Stimulated activated naive B cell treated with anti-CD40 and anti-IgM and Interleukin-4, amounts not matched to agents 10 μg/mL and 1 μg/mL and 100 μg/mL, for 72 hours (primary cell): ENCODE measurements at regions not wholly inside any gene's neighbourhood (a gene's known extent, or its start where the extent isn't known, plus 50 kb on each side); places are given as distances from the start of the nearest gene placed in this dataset.

Source experiments
- ATAC-seq, 2 donors: fragments of 150-1000 bp; cut with Tn5 transposase; replicated peaks; 2 replicates each; pipeline ENCODE4 v1.10.0; 2021; ENCODE audit warnings: moderate library complexity in 1 of 2
- DNase-seq: peaks from one replicate; pipeline ENCODE4 v3.0.0; 2021
- H3K27ac Mint-ChIP-seq: one replicate; pipeline ENCODE4 v1.8.0; 2022; ENCODE audit warnings: mild to moderate bottlenecking, mixed read lengths
- H3K27me3 Mint-ChIP-seq, 2 donors: one replicate each; pipeline ENCODE4 v1.8.0; 2022; ENCODE audit warnings: mixed read lengths in 2 of 2
- H3K36me3 Mint-ChIP-seq, 2 donors: one replicate each; pipeline ENCODE4 v1.8.0; 2022; ENCODE audit warnings: mixed read lengths in 2 of 2, mild to moderate bottlenecking in 1 of 2
- H3K4me1 Mint-ChIP-seq, 2 donors: one replicate each; pipeline ENCODE4 v1.8.0; 2022; ENCODE audit warnings: mixed read lengths in 2 of 2, mild to moderate bottlenecking in 1 of 2
- H3K4me3 Mint-ChIP-seq, 2 donors: one replicate each; pipeline ENCODE4 v1.8.0; 2022; ENCODE audit warnings: mild to moderate bottlenecking in 2 of 2, mixed read lengths in 2 of 2, moderate library complexity in 1 of 2
- H3K9me3 Mint-ChIP-seq, 2 donors: one replicate each; pipeline ENCODE4 v1.8.0; 2022; ENCODE audit warnings: mixed read lengths in 2 of 2, mild to moderate bottlenecking in 1 of 2

DNA sequence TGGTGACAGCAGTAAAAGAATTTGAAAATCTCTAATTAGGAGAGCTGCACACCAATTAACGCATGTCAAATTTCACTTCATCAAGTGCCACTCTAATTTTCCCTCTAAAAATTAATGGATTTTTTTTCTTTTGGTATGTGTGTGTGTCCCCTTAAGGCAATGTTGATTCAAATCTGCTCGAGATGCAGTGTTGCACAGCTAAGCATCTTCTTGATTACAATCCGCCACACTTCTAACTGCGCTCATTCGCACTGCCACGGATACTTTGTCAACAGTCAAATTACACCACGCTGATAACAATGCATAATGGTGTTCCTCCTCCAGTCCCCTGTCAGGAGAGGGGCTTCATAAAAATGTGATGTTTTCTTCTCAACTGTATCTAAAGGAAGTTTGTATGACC lies 261.4 kb downstream of the MEIS1 start:
- Mint-ChIP-seq H3K9me3 (no peaks in the 10 kb centered on the region), H3K27ac (no peak overlapping the region), H3K36me3 (no peaks in the 10 kb centered on the region), H3K4me3 (no peak overlapping the region), H3K4me1 (no peaks in the 10 kb centered on the region), H3K27me3 (peaks cover 0 to 3% of the 10 kb centered on the region in 2 donors)
- DNase-seq: no peak
- ATAC-seq: no peak

GRCh38 chr2:66696886-66697285 lies 262.0 kb downstream of the MEIS1 start:
- no peaks in the 10 kb centered on the region for H3K27me3 Mint-ChIP-seq
- no peaks in the 10 kb centered on the region for H3K4me1 Mint-ChIP-seq
- no peaks in the 10 kb centered on the region for H3K36me3 Mint-ChIP-seq
- DNase-seq (no peak), ATAC-seq (no peak)
- no peak overlapping the region for H3K27ac Mint-ChIP-seq
- H3K9me3 Mint-ChIP-seq: no peaks in the 10 kb centered on the region
- H3K4me3 Mint-ChIP-seq: no peak overlapping the region

GRCh38 chr2:66697366-66697765 lies 262.4 kb downstream of the MEIS1 start:
- no peak for ATAC-seq
- Mint-ChIP-seq H3K27ac (no peak overlapping the region), H3K9me3 (no peaks in the 10 kb centered on the region), H3K27me3 (peaks cover 0 to 3% of the 10 kb centered on the region in 2 donors), H3K4me1 (no peaks in the 10 kb centered on the region), H3K4me3 (no peak overlapping the region), H3K36me3 (no peaks in the 10 kb centered on the region)
- no peak for DNase-seq

DNA sequence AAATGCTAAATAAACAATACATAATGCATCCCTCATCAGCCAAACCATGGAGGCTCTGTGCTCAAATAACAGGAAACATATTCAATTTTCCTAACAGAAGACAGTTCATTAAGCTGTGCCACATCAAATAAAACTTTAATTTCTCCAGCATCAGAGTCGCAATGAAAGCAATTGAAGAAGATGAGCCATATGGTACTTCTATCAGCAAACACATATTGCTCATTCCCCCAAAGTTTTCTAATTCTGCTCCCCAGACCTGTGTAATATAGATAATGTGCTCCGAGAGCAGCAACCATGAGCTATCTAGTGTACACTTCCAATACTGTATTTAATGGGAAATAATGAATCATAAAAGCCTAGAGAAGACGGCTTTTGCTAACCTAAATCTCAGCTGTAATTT lies 263.2 kb downstream of the MEIS1 start:
- Mint-ChIP-seq H3K27ac (no peak overlapping the region), H3K9me3 (no peaks in the 10 kb centered on the region), H3K4me3 (no peak overlapping the region), H3K4me1 (no peaks in the 10 kb centered on the region), H3K27me3 (peaks cover 0 to 6% of the 10 kb centered on the region in 2 donors), H3K36me3 (no peaks in the 10 kb centered on the region)
- DNase-seq (no peak), ATAC-seq (no peak)

- no peak for DNase-seq
- no peak for ATAC-seq
- Mint-ChIP-seq H3K4me1 (no peaks in the 10 kb centered on the region), H3K36me3 (no peaks in the 10 kb centered on the region), H3K27me3 (peaks cover 0 to 6% of the 10 kb centered on the region in 2 donors), H3K27ac (no peak overlapping the region), H3K4me3 (no peak overlapping the region), H3K9me3 (no peaks in the 10 kb centered on the region)
Measured at GRCh38 chr2:66698576-66699239, 263.8 kb downstream of the MEIS1 start.

- H3K4me3 Mint-ChIP-seq: no peak overlapping the region
- H3K27me3 Mint-ChIP-seq: peaks cover 0 to 6% of the 10 kb centered on the region in 2 donors
- H3K4me1 Mint-ChIP-seq: no peaks in the 10 kb centered on the region
- no peaks in the 10 kb centered on the region for H3K36me3 Mint-ChIP-seq
- no peak overlapping the region for H3K27ac Mint-ChIP-seq
- DNase-seq (no peak), ATAC-seq (no peak)
- no peaks in the 10 kb centered on the region for H3K9me3 Mint-ChIP-seq
Measured at GRCh38 chr2:66699416-66699792, 264.5 kb downstream of the MEIS1 start.

GRCh38 chr2:66699793-66700676 lies 265.1 kb downstream of the MEIS1 start:
- no peaks in the 10 kb centered on the region for H3K36me3 Mint-ChIP-seq
- H3K4me3 Mint-ChIP-seq: no peak overlapping the region
- DNase-seq (no peak), ATAC-seq (no peak)
- H3K27me3 Mint-ChIP-seq: peaks cover 0 to 6% of the 10 kb centered on the region in 2 donors
- H3K9me3 Mint-ChIP-seq: no peaks in the 10 kb centered on the region
- H3K4me1 Mint-ChIP-seq: no peaks in the 10 kb centered on the region
- H3K27ac Mint-ChIP-seq: no peak overlapping the region

- H3K36me3 Mint-ChIP-seq: no peaks in the 10 kb centered on the region
- no peaks in the 10 kb centered on the region for H3K9me3 Mint-ChIP-seq
- DNase-seq (no peak), ATAC-seq (no peak)
- H3K4me3 Mint-ChIP-seq: no peak overlapping the region
- H3K27ac Mint-ChIP-seq: no peak overlapping the region
- peaks cover 0 to 6% of the 10 kb centered on the region in 2 donors for H3K27me3 Mint-ChIP-seq
- H3K4me1 Mint-ChIP-seq: no peaks in the 10 kb centered on the region
Measured at GRCh38 chr2:66700677-66701066, 265.7 kb downstream of the MEIS1 start.

GRCh38 chr2:66701251-66701650 lies 266.3 kb downstream of the MEIS1 start:
- Mint-ChIP-seq H3K4me3 (no peak overlapping the region), H3K27ac (no peak overlapping the region), H3K9me3 (no peaks in the 10 kb centered on the region), H3K27me3 (peaks cover 0 to 6% of the 10 kb centered on the region in 2 donors), H3K4me1 (no peaks in the 10 kb centered on the region), H3K36me3 (no peaks in the 10 kb centered on the region)
- no peak for ATAC-seq
- no peak for DNase-seq

- DNase-seq (no peak), ATAC-seq (no peak)
- no peak overlapping the region for H3K27ac Mint-ChIP-seq
- H3K4me1 Mint-ChIP-seq: no peaks in the 10 kb centered on the region
- peaks cover 0 to 6% of the 10 kb centered on the region in 2 donors for H3K27me3 Mint-ChIP-seq
- H3K36me3 Mint-ChIP-seq: no peaks in the 10 kb centered on the region
- no peaks in the 10 kb centered on the region for H3K9me3 Mint-ChIP-seq
- H3K4me3 Mint-ChIP-seq: no peak overlapping the region
Measured at GRCh38 chr2:66701656-66702055, 266.7 kb downstream of the MEIS1 start.

DNA sequence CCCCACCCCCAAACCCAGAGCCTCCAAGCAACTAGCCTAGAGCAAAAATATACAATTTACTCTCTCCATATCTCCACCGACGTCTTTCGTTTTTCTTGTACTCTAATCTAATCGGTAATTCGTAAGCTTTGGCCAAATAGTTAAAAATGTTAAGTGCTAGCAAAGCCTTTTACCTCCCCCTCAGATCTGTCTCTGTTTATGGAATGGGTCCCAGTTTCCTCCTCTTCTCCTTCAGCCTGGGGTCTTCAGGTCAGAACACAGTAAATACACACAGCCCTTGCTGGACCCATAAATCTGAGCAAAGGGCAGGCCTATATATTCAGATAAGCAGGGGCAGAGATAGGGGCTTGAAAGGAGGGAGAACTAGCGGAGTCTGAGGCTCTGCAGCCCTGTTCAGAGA lies 267.4 kb downstream of the MEIS1 start:
- peaks cover 0 to 6% of the 10 kb centered on the region in 2 donors for H3K27me3 Mint-ChIP-seq
- no peak for ATAC-seq
- no peaks in the 10 kb centered on the region for H3K9me3 Mint-ChIP-seq
- DNase-seq: no peak
- no peak overlapping the region for H3K4me3 Mint-ChIP-seq
- no peak overlapping the region for H3K27ac Mint-ChIP-seq
- H3K4me1 Mint-ChIP-seq: no peaks in the 10 kb centered on the region
- no peaks in the 10 kb centered on the region for H3K36me3 Mint-ChIP-seq

GRCh38 chr2:66704786-66705185 lies 269.9 kb downstream of the MEIS1 start:
- H3K4me1 Mint-ChIP-seq: no peaks in the 10 kb centered on the region

GRCh38 chr2:66714610-66715009 lies 279.7 kb downstream of the MEIS1 start:
- peaks cover 0 to 3% of the 10 kb centered on the region in 2 donors for H3K27me3 Mint-ChIP-seq
- no peak for ATAC-seq
- no peak overlapping the region for H3K4me3 Mint-ChIP-seq
- no peak overlapping the region for H3K27ac Mint-ChIP-seq
- no peak for DNase-seq
- no peaks in the 10 kb centered on the region for H3K4me1 Mint-ChIP-seq
- H3K9me3 Mint-ChIP-seq: no peaks in the 10 kb centered on the region
- H3K36me3 Mint-ChIP-seq: no peaks in the 10 kb centered on the region

More at GRCh38 chr2:66704786-66705185, 269.9 kb downstream of the MEIS1 start:
- Mint-ChIP-seq H3K9me3 (no peaks in the 10 kb centered on the region), H3K36me3 (no peaks in the 10 kb centered on the region), H3K4me3 (no peak overlapping the region), H3K27me3 (peaks cover 0 to 6% of the 10 kb centered on the region in 2 donors), H3K27ac (no peak overlapping the region)
- DNase-seq (no peak), ATAC-seq (no peak)

GRCh38 chr2:66717218-66717905 lies 282.4 kb downstream of the MEIS1 start:
- H3K27ac Mint-ChIP-seq: no peak overlapping the region
- H3K36me3 Mint-ChIP-seq: no peaks in the 10 kb centered on the region
- ATAC-seq (no peak), DNase-seq (no peak)
- H3K9me3 Mint-ChIP-seq: no peaks in the 10 kb centered on the region
- no peaks in the 10 kb centered on the region for H3K4me1 Mint-ChIP-seq
- H3K4me3 Mint-ChIP-seq: no peak overlapping the region
- H3K27me3 Mint-ChIP-seq: peaks cover 0 to under 1% of the 10 kb centered on the region in 2 donors
